Lung (tissue), 11 donors: ENCODE measurements at regions not wholly inside any gene's neighbourhood (a gene's known extent, or its start where the extent isn't known, plus 50 kb on each side); places are given as distances from the start of the nearest gene placed in this dataset.
"Not testable (repeated sequence)": the region's sequence is repeated elsewhere in the genome, so short reads cannot be mapped to it uniquely, and the experiment has no call there.

Experiments
- ATAC-seq: fragments of 200-7000 bp; cut with Tn5 transposase; one replicate; pipeline ENCODE4 v1.9.1; 2020; ENCODE audit warnings: moderate number of reproducible peaks; ENCODE audit not compliant: insufficient read depth, low FRiP score
- DNase-seq, 3 donors: peaks; one replicate each; pipeline ENCODE4 v3.0.0-alpha.2; 2013 to 2017
- H3K27ac ChIP-seq, 2 donors: one replicate each; pipeline ENCODE4 v1.5.1; 2013; ENCODE audit warnings: mild to moderate bottlenecking in 2 of 2, moderate library complexity in 2 of 2, control low read depth in 1 of 2, inconsistent platforms in 1 of 2, low read depth in 1 of 2, low read length in 1 of 2
- H3K27me3 ChIP-seq, 3 donors: one replicate each; pipeline ENCODE4 v1.5.1; 2013; ENCODE audit warnings: low read length in 2 of 3; ENCODE audit not compliant: control insufficient read depth in 3 of 3, insufficient read depth in 3 of 3
- H3K36me3 ChIP-seq, 4 donors: one replicate each; pipeline ENCODE4 v1.5.1; 2013; ENCODE audit warnings: low read length in 4 of 4, mild to moderate bottlenecking in 1 of 4, moderate library complexity in 1 of 4; ENCODE audit not compliant: control insufficient read depth in 4 of 4, insufficient read depth in 4 of 4
- H3K4me1 ChIP-seq, 5 donors: one replicate each; pipeline ENCODE4 v1.5.1; 2013; ENCODE audit warnings: low read length in 5 of 5, mild to moderate bottlenecking in 2 of 5, moderate library complexity in 1 of 5; ENCODE audit not compliant: control insufficient read depth in 5 of 5, insufficient read depth in 5 of 5
- H3K4me3 ChIP-seq: one replicate; pipeline ENCODE4 v1.5.1; 2013; ENCODE audit warnings: mild to moderate bottlenecking, control low read depth, moderate library complexity
- H3K9ac ChIP-seq, 2 donors: one replicate each; pipeline ENCODE4 v1.5.1; 2013; ENCODE audit warnings: low read length in 2 of 2, control low read depth in 1 of 2; ENCODE audit not compliant: insufficient read depth in 1 of 2
- H3K9me3 ChIP-seq, 4 donors: one replicate each; pipeline ENCODE4 v1.5.1; 2013; ENCODE audit warnings: low read length in 3 of 4, mild to moderate bottlenecking in 1 of 4, moderate library complexity in 1 of 4; ENCODE audit not compliant: control insufficient read depth in 4 of 4, insufficient read depth in 3 of 4
- CTCF ChIP-seq: IDR thresholded peaks from 2 replicates; pipeline ENCODE4 v1.5.1; 2012; ENCODE audit warnings: mild to moderate bottlenecking; ENCODE audit errors: control extremely low read depth, extremely low read depth
- WGBS, 2 donors: extraction: QIAGEN DNeasy Blood & Tissue Kit; methylation state at CpG; one replicate each; pipeline ENCODE4 v1.1.7; 2013; 5-methylcytosine and 5-hydroxymethylcytosine counted together
- donor health status: control.
- donor health status: control.
- donor health status: Bipolar disorder and iron deficiency.
- donor health status: healthy.
- donor health status: DM: yes; HTN: yes; CAD: no.

GRCh38 chr7:6929588-6929987, 103.5 kb upstream of the CCZ1B start:
- ATAC-seq, H3K27me3 ChIP-seq, H3K27ac ChIP-seq, H3K9ac ChIP-seq, DNase-seq, H3K4me3 ChIP-seq, H3K4me1 ChIP-seq, H3K36me3 ChIP-seq, H3K9me3 ChIP-seq: not testable (repeated sequence)
- WGBS, 2 donors: 93% methylated on average over 7 of the region's 7 CpGs

GRCh38 chr7:6930081-6930635, 104.1 kb upstream of the CCZ1B start:
- not testable (repeated sequence) for H3K36me3 ChIP-seq, DNase-seq, H3K9me3 ChIP-seq, ATAC-seq, H3K4me3 ChIP-seq, H3K9ac ChIP-seq, H3K4me1 ChIP-seq, H3K27me3 ChIP-seq, H3K27ac ChIP-seq
- WGBS, 2 donors: 67 to 75% methylated on average over 7 of the region's 7 CpGs

- H3K9ac ChIP-seq, ATAC-seq, DNase-seq, H3K36me3 ChIP-seq, H3K27ac ChIP-seq, H3K27me3 ChIP-seq, H3K4me3 ChIP-seq, H3K9me3 ChIP-seq, H3K4me1 ChIP-seq: not testable (repeated sequence)
- WGBS, 2 donors: 8 to 14% methylated on average over 4 to 8 of the region's 11 CpGs
These were observed 104.7 kb upstream of the CCZ1B start for GRCh38 chr7:6930787-6931186.

- H3K9ac ChIP-seq: not testable (repeated sequence)
These were observed 105.4 kb upstream of the CCZ1B start for GRCh38 chr7:6931456-6931855.

GRCh38 chr7:6933954-6934632, 108.0 kb upstream of the CCZ1B start:
- H3K27ac ChIP-seq, H3K27me3 ChIP-seq, H3K9ac ChIP-seq, H3K4me3 ChIP-seq, H3K36me3 ChIP-seq, DNase-seq, H3K4me1 ChIP-seq, ATAC-seq, H3K9me3 ChIP-seq: not testable (repeated sequence)
- 91 to 93% methylated on average over 15 to 17 of the region's 17 CpGs for WGBS, 2 donors

More at GRCh38 chr7:6931456-6931855, 105.4 kb upstream of the CCZ1B start:
- not testable (repeated sequence) for H3K4me3 ChIP-seq, H3K4me1 ChIP-seq, DNase-seq, H3K9me3 ChIP-seq, H3K27me3 ChIP-seq, H3K36me3 ChIP-seq, H3K27ac ChIP-seq, ATAC-seq
- 79 to 84% methylated on average over 6 to 7 of the region's 7 CpGs for WGBS, 2 donors

GRCh38 chr7:6934981-6935380, 108.9 kb upstream of the CCZ1B start:
- TF ChIP-seq CTCF: no peak
- H3K4me1 ChIP-seq: no peaks in the 10 kb centered on the region
- 92 to 94% methylated on average over 21 of the region's 21 CpGs for WGBS, 2 donors
- H3K4me3 ChIP-seq: no peak overlapping the region
- no peak overlapping the region for H3K27ac ChIP-seq
- no peak overlapping the region for H3K9ac ChIP-seq
- no peaks in the 10 kb centered on the region for H3K27me3 ChIP-seq
- no peak for DNase-seq
- H3K36me3 ChIP-seq: no peaks in the 10 kb centered on the region
- no peaks in the 10 kb centered on the region for H3K9me3 ChIP-seq
- no peak for ATAC-seq

GRCh38 chr7:6936626-6937025, 110.6 kb upstream of the CCZ1B start:
- H3K36me3 ChIP-seq, H3K4me1 ChIP-seq, H3K27me3 ChIP-seq, H3K27ac ChIP-seq, H3K4me3 ChIP-seq, H3K9me3 ChIP-seq, ATAC-seq, DNase-seq, H3K9ac ChIP-seq: not testable (repeated sequence)
- 84 to 85% methylated on average over 7 of the region's 7 CpGs for WGBS, 2 donors
